TTC549 (cell line): ENCODE measurements at regions not wholly inside any gene's neighbourhood (a gene's known extent, or its start where the extent isn't known, plus 50 kb on each side); places are given as distances from the start of the nearest gene placed in this dataset.
"Not testable (repeated sequence)": the region's sequence is repeated elsewhere in the genome, so short reads cannot be mapped to it uniquely, and the experiment has no call there.

Source experiments
- FAIRE-seq: peaks from 2 replicates; lab custom pipeline; 2012; peaks lifted over from hg19 to GRCh38; lab: Jason Lieb, UNC

DNA sequence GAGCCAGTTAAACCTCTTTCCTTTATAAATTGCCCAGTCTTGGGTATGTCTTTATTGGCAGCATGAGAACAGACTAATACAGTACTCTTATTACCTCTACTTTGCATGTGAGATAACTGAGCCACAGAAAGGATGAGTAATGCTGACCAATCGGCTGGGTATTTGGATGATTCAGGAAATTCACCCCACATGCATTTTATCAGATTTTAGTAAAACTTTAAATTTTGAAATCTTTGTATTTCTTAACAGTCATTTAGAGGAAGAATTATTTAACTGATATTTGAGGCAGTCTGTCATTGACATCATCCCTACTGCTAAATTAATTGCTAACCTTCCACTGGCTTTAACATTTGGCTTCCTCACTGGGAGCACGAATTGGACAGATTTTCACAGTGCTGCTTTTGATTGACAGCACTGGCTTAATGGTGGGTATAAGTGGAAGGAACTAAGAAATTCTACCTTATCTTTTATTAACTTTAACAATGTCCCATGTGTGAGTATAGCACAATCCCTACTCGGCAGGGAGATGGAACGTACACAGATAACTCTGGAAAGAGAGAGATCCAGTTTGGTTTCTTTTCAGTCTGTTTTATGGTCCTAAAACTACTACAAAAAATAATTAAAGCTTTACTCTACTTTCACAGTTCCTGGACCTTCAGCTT, 261.0 kb downstream of the DACT1 start:
- FAIRE-seq = no peak

DNA sequence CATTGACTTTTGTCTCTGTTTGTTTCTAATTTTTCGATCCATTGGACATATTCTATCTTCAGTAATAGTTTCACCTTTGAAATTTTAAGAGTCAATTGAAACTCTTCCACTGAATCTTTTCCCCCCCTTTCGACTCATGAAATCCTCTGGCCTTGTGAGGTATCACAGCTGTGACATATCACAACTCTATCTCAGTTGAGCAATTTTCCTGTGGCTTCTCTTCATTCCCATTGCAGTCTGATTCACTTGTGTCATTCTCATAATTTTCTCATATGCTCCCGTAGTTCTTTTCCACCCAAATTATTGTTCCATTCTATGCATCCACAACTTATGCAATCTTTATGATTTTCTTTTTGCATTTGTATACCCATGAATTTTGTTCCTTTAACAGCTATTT, 261.6 kb downstream of the DACT1 start:
- FAIRE-seq = no peak

DNA sequence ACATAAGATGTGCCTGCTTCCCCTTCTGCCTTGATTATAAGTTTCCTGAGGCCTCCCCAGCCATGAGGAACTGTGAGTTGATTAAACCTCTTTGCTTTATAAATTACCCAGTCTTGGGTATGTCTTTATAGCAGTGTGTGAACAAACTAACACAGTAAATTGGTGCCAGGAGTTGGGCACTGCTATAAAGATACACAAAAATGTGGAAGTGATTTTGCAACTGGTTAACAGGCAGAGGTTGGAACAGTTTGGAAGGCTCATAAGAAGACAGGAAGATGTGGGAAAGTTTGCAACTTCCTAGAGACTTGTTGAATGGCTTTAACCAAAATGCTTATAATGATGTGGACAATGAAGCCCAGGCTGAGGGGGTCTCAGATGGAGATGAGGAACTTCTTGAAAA, 264.1 kb downstream of the DACT1 start:
- no peak for FAIRE-seq

DNA sequence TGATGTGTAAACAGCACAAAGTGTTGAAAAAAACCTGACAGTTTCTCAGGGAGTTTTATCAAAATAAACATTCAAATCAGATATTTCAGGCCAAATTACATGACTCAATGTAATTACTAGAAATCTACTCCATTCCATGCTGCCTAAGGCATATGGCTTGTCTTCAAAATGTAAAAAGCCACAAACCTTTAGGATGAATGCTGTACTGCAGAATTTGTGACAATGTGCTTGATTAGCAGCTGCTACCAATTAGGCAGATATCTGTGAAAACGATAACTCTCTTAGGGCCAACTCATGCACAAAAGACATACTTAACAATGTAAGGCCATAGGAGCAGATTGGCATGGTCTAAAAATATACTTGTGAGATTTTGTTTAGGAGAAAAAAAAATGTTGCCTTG, 267.0 kb downstream of the DACT1 start:
- no peak for FAIRE-seq

DNA sequence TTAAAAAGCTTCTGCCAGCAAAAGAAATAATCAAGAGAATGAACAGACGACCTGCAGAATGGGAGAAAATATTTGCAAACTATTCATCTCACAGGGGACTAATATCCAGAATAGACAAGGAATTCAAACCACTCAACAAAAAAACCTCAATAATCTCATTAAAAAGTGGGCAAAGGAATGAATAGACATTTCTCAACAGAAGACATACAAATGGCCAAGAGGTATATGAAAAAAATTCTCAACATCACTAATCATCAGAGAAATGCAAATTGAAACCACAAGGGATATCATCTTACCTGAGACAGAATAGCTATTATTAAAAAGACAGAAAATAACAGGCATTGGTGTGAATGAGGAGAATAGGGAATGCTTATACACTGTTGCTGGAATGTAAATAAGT, 270.0 kb downstream of the DACT1 start:
- no peak for FAIRE-seq

DNA sequence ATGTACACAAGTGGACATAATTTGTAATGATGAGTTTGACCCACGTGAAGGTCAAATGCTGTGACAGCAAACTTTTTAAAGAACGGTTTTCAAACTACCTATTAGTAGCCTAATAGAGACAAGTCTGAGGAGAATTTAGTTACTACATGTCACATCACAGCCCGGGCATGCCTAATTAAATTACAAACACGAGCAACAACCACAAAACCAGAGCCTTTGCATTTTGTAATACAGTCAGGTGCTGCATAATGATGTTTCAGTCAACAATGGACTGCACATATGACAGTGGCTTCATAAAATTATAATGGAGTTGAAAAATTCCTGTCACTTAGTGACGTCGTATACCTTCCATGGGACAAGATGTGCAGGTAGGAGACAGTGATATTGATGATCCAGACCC, 274.5 kb downstream of the DACT1 start:
- no peak for FAIRE-seq

DNA sequence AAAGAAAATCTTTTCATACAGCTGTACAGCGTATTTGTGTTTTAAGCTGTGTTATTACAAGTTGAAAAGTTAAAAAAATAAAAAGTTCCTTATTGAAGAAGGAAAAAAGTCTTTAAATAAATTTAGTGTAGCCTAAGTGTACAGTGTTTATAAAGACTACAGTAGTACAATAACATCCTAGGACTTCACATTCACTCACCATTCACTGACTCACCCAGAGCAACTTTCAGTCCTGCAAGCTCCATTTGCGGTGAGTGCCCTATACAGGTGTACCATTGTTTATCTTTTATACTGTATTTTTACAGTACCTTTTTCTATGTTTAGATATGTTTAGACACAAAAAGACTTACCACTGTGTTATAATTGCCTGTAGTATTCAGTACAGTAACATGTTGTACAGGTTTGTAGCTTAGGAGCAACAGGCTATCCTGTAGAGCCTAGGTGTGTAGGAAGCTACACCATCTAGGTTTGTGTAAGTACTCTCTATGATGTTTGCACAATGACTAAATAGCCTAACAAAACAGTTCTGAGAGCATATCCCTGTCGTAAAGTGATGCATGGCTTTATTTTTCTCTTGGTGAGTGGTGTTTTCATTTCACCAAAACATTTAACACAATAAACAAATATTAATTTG, 275.2 kb downstream of the DACT1 start:
- FAIRE-seq = no peak

DNA sequence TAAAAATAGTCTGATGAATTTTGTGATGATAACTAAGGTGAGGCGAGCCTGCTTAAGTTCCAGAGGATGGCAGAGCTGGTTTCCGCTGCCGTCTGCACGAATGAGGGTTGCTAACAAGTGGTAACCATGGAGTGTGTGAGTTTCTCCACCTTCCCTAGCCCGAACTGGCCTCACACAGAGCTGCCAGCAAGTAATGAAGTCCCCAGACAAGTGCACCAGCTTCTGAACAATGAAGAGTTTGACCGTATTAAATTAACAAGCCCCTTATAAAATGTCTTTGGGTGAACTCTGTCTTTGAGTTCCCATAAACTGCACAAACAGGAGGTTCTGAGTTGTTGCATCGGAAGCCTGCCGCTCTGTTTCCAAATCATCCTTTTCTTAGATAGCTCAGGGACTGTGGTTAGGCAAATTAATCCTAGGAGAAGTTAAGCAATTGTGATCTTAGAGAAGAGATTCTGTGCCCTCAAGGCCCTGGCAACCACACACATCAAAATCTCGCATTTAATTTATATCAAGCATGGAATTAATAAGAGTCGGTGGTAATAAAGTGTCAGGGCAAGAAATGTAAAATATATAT, 274.1 kb upstream of the DAAM1 start:
- no peak for FAIRE-seq

DNA sequence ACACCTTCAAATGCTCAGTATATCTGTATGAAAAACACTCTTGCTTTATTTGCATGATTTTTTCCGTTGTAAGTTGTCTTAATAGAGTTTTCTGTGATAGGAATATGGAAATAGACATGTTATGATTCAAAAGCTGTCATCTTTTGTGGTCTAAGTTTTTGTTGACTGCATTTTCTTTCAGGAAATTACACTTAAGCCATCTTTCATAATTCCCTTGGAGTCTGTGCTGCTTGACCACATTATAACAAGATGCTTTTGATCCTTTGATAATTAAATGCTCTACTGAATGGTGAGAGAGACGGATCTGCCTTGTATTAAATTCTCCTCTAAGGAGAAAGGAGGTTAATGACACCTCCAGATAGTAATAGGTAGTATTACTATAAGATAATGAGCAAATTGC, 272.8 kb upstream of the DAAM1 start:
- FAIRE-seq = no peak

DNA sequence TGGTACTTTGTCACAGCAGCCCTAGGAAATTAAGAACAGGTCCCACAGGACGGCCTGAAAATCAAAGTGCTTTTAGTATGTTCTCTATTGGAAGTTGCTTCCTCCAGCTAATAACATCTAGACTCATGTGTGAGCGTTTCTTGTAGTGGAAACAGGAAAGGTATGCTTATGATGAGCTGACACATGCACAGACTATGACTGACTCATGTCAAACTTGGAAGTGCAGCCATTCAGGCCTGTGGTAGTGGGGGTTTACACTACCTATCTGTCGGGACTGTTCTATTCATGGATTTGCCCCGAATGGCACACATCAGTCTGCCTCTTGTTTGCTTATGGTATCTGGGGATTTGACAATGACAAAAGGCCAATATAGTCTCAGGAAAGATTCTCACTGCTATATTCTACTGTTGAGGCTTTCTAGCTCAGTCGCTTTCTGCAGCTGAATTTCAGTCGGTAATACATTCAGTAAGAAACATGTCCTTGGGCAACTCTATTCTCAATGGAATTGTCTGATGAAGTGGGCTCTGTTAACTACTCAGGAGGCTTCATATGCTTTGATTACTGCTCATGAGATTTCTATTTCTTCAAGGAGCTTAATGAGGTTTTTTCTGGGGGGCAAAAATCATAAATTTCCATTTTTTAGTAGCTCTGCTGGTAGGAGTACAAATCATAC, 270.3 kb upstream of the DAAM1 start:
- FAIRE-seq = no peak

DNA sequence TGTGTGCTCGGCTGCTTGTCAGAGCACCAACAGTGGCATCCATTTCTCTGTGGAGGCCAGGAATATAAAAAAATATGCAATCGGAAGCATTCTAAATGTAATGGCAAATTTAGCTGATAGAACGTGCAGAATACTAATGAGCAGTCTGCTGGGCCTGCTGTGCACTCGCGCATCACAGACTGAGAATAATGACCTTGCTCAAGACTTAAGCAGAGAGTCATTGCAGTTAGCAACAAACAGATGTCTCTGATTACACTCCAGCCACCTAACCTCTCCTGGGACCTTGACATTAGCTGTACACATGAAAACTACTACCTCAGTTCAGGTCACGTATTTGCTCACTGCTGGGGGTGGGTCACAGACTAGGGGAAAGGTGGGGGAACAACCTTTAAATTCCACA, 269.2 kb upstream of the DAAM1 start:
- FAIRE-seq = no peak

DNA sequence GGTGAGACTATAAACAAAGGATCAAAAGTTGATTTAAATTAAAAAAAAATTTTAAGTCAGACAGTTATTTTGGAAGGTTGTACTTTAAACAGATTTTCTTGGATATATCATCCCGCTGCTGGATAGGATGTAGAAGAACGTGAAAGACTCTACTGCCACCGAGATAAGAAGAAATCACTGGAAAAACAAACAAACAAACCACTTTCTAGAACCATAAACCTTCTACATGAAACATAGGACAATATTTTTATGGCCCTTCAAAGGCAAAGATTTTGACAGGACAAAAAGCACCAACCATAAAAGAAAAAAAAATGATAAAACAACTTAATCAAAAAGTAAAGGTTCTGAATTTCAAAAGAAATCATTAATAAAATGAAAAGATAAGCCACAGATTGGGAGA, 268.2 kb upstream of the DAAM1 start:
- no peak for FAIRE-seq

DNA sequence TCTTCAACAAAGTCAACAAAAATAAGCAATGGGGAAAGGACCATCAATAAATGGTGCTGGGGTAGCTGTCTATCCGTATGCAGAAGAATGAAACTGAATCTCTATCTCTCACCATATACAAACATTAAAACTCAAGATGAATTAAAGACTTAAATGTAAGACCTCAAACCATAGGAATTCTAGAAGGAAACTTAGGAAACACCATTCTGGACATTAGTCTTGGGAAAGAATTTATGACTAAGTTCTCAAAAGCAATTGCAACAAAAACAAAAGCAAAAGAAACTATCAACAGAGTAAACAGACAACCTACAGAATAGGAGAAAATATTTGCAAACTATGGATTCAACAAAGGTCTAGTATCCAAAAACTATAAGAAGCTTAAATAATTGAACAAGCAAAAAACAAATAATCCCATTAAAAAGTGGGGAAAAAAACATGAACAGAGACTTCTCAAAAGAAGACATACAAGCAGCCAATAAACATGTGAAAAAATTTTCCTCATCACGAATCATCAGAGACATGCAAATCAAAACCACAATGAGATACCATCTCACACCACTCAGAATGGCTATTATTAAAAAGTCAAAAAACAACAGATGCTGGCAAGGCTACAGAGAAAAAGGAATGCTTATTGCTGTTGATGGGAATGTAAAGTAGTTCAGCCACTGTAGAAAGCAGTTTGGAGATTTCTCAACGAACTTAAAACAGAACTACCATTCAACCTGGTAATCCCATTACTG, 266.1 kb upstream of the DAAM1 start:
- FAIRE-seq = not testable (repeated sequence)

DNA sequence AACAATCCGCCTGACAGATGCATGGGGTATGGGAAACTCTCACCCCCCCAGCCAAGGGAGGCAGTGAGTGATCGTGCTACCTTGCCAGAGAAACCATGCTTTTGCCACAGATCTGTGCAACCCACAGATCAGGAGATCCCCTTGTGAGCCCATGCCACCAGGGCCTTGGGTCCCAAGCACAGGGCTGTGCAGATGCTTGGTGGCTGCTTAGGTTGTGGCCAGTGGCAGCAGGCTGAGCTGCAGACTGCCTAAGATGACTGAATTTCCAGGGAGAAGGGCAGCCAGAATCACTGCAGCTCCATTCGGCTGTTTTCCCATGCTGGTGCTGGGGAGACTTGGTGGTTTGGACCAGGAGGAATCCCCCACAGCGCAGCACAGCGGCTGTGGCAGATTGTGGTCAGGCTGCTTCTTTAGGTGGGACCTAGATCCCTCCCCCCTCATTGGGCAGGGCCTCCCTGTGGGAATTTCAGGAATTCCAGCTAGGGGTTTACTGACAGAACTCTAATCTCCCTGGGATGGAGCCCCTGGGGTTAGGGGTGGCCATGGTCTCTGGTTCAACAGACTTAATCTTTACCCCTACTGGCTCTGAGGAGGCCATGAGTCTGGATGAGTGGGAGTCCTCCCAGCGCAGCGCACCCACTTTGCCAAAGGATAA, 264.6 kb upstream of the DAAM1 start:
- no peak for FAIRE-seq

DNA sequence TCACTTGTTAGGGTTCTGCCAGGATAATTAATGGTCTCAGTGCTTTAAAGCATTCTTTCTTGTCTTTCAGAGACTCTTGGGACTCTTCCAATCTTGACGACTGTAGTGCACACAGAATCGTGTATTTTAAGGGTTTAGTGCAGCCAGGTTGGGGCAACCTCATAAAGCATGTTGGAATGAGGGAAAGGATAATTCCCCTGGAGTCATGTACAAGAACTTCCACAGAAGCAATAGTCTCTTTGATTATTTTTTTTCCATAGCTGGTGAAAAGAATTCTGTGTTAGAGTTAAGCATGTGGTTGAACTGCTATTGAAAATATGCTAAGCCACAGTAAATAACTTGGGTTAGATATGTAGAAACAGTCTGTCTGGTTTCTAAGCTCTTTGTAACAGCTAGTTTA, 246.8 kb upstream of the DAAM1 start:
- FAIRE-seq = no peak

DNA sequence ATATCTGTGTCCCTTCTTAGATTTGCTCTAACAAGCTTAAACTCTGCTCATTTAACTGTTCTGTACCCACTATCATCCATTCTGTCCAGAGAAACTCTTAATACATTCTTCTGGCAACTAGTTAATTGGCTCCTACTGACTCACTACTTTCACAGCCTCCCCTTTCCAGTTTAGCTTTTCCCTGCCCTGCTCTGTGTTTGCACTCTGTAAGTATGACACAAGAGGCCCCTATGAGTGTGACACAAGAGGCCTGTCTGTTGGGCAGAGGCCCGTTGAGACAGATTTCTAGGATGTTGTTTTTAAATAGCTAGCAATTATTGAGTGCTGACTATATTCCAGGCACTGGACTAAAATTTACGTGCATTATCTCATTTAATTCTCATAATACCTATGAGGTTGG, 246.0 kb upstream of the DAAM1 start:
- FAIRE-seq = no peak

DNA sequence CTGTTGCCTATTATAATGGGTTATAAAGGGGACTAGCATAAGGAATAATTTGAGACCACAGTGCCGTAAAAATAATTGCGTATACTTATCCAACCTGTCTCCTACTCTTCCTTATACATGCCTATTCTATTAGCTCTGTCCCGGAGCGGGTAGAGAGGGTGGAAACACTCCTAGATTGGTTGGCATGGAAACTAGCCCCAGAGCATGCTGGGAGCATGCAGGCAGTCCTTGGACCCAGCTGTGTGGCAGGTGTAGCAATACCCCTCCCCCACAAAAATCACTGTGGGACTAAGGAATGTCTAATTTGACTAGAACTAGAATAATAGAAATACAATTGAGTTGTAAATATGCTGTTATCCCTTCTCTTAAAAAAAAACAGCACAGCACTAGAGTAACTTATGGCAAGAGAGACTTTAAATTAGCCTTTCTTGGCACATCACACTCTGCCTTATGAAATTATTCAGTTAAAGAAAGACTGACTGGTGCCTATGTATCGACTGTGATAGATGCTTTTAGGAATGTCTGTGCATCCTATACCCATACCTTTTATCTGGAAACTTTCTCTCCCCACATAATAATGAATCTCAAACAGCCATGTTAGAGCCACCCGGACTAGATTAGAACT, 244.0 kb upstream of the DAAM1 start:
- no peak for FAIRE-seq

DNA sequence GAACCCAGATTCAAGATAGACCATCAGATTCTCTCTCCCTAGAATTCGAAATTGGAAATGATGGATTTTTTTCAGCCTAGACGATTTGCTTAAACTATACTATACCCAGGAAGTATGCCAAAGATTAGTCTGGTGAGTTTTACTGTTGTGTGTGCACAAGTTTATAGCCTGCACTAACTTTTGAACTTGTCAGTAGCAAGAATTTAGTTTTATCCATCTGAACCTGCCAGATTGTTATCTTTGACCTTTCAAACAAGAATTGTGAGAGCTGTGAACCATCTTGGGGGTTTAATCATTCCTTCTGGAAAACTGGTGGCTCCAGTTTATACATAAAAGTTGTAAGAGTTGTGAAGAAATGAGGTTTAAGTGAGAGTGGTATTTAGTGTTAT, 243.5 kb upstream of the DAAM1 start:
- no peak for FAIRE-seq

DNA sequence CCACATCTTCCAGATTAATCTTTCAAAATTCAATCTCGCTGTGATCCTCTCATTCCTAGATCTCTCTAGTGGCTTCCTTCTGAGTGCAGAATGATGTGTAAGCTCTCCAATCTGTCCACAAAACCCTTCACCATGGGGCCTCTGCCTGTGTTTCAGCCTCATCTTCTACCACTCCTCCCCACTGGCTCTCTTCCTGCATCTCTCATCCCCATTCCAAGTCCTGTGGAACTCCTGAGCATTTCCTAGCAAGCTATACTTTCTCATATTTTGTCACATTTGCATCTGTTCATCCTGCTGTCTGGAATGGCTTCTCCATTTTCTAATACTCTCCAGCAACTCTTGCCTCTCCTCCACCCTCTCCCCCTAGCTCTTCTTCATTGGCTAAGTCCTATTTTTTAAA, 242.0 kb upstream of the DAAM1 start:
- no peak for FAIRE-seq

DNA sequence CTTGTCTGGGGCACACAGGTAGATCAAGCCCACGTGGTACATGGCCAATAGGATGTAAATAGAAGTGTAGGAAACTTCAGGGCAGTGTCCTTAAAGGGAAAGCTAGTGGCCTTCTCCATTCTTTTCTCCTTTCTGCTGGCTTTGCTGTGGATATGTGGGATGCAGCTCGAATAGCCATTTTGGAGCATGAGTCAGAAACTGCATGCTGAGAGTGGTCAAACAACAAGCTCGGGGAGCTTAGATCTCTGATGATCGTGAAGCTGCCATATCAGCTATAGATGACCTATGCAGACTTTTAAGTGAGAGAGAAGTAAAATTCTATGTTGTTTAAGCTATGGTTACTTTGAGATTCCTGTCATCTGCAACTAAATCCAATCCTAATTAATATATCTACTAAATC, 241.3 kb upstream of the DAAM1 start:
- no peak for FAIRE-seq

DNA sequence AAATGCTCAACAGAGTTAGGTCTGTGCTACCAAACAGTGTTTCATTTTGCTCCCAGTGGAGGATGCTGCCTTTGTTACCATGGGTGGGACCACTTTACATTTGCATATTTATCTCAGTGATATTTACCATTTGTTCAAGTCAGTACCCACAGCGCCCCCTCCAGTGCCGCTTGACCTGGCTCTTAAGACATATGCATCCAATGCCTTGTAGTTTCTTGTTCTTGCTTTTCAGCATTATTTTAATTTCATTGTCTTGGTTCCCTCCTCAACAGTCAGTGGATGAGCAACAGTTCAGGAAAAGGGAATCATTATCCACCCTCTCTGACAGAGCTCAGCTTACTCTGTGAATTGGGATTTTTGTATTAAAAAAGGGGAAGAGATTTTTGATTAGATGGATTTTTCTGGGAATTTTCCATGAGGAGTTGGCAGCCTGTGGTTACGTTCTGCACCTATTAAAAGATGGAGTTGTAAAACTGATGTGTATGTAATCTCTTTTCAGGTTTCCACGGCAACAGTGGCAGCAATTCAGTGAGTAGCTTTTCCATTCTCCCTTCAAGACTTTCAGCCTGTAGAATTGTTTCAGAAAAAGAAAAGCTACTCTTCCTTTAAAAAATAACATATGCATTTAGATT, 240.5 kb upstream of the DAAM1 start:
- no peak for FAIRE-seq
